ENCODE measurements at regions not wholly inside any gene's neighbourhood (a gene's known extent, or its start where the extent isn't known, plus 50 kb on each side); places are given as distances from the start of the nearest gene placed in this dataset.
"Not testable (repeated sequence)": the region's sequence is repeated elsewhere in the genome, so short reads cannot be mapped to it uniquely, and the experiment has no call there.

GRCh38 chr15:39030291-39031070 lies 465.9 kb upstream of the RASGRP1 start:
- no peak for DNase-seq (ENCODE audit: low read depth)

GRCh38 chr15:39031596-39031995 lies 467.0 kb upstream of the RASGRP1 start:
- no peak for DNase-seq (ENCODE audit: low read depth)

GRCh38 chr15:39034816-39035215 lies 470.2 kb upstream of the RASGRP1 start:
- no peak for DNase-seq (ENCODE audit: low read depth)

- not testable (repeated sequence) for DNase-seq (ENCODE audit: low read depth)
Measured at GRCh38 chr15:39037611-39038010, 473.0 kb upstream of the RASGRP1 start.

GRCh38 chr15:39040861-39041260 lies 476.2 kb upstream of the RASGRP1 start:
- DNase-seq (ENCODE audit: low read depth) = no peak

GRCh38 chr15:39041979-39042495 lies 477.4 kb upstream of the RASGRP1 start:
- DNase-seq (ENCODE audit: low read depth) = no peak

- no peak for DNase-seq (ENCODE audit: low read depth)
Measured at GRCh38 chr15:39051626-39052322, 487.2 kb upstream of the RASGRP1 start.

- no peak for DNase-seq (ENCODE audit: low read depth)
Measured at GRCh38 chr15:39052323-39052705, 487.7 kb upstream of the RASGRP1 start.

GRCh38 chr15:39053480-39053879 lies 488.9 kb upstream of the RASGRP1 start:
- DNase-seq (ENCODE audit: low read depth) = no peak

- DNase-seq (ENCODE audit: low read depth) = no peak
Measured at GRCh38 chr15:39054128-39054732, 489.6 kb upstream of the RASGRP1 start.

GRCh38 chr15:39056357-39056756 lies 491.7 kb upstream of the RASGRP1 start:
- no peak for DNase-seq (ENCODE audit: low read depth)

GRCh38 chr15:39058351-39059131 lies 493.9 kb upstream of the RASGRP1 start:
- no peak for DNase-seq (ENCODE audit: low read depth)

GRCh38 chr15:39059917-39060316 lies 495.3 kb upstream of the RASGRP1 start:
- no peak for DNase-seq (ENCODE audit: low read depth)

GRCh38 chr15:39061952-39062464 lies 497.4 kb upstream of the RASGRP1 start:
- no peak for DNase-seq (ENCODE audit: low read depth)

GRCh38 chr15:39066677-39067076 lies 502.1 kb upstream of the RASGRP1 start:
- DNase-seq (ENCODE audit: low read depth) = no peak

GRCh38 chr15:39074341-39074985 lies 506.4 kb upstream of the THBS1 start:
- DNase-seq (ENCODE audit: low read depth) = no peak

- no peak for DNase-seq (ENCODE audit: low read depth)
Measured at GRCh38 chr15:39075311-39075710, 505.6 kb upstream of the THBS1 start.

- DNase-seq (ENCODE audit: low read depth) = no peak
Measured at GRCh38 chr15:39075756-39076341, 505.0 kb upstream of the THBS1 start.

GRCh38 chr15:39078026-39078425 lies 502.9 kb upstream of the THBS1 start:
- no peak for DNase-seq (ENCODE audit: low read depth)

- DNase-seq (ENCODE audit: low read depth) = no peak
Measured at GRCh38 chr15:39079296-39079847, 501.5 kb upstream of the THBS1 start.

GRCh38 chr15:39083213-39083612 lies 497.7 kb upstream of the THBS1 start:
- no peak for DNase-seq (ENCODE audit: low read depth)

Measured in activated gamma-delta T cell treated with anti-CD3 and anti-CD28 coated beads, Interleukin-2, amount 50 U/mL, for 16 hours (primary cell).